Kidney (tissue), 13 donors: ENCODE measurements at regions not wholly inside any gene's neighbourhood (a gene's known extent, or its start where the extent isn't known, plus 50 kb on each side); places are given as distances from the start of the nearest gene placed in this dataset.
A peak's percentile ranks its signal among the peaks of the same experiment; 100 is the strongest.

Experiments
- DNase-seq, 5 donors: peaks; one replicate each; pipeline ENCODE4 v3.0.0-alpha.2; 2013 to 2020
- FAIRE-seq: peaks from 2 replicates; lab custom pipeline; 2012; peaks lifted over from hg19 to GRCh38; lab: Jason Lieb, UNC
- H3K27ac ChIP-seq, 2 donors: one replicate each; pipeline ENCODE4 v1.7.0; 2013; ENCODE audit warnings: low read depth in 2 of 2, low read length in 2 of 2, inconsistent platforms in 1 of 2
- H3K27me3 ChIP-seq: one replicate; pipeline ENCODE4 v1.7.1; 2013; ENCODE audit warnings: low read length, inconsistent platforms; ENCODE audit not compliant: control insufficient read depth, insufficient read depth
- H3K36me3 ChIP-seq, 3 donors: one replicate each; pipeline versions ENCODE4 v1.7.0 to v1.7.1; 2013; ENCODE audit warnings: low read length in 3 of 3, control low read depth in 1 of 3, inconsistent platforms in 1 of 3; ENCODE audit not compliant: insufficient read depth in 3 of 3, control insufficient read depth in 2 of 3
- H3K4me1 ChIP-seq, 3 donors: one replicate each; pipeline versions ENCODE4 v1.7.0 to v1.7.1; 2013; ENCODE audit warnings: low read length in 3 of 3, inconsistent platforms in 1 of 3, low read depth in 1 of 3; ENCODE audit not compliant: control insufficient read depth in 2 of 3, insufficient read depth in 2 of 3
- H3K4me3 ChIP-seq, 3 donors: one replicate each; pipeline versions ENCODE4 v1.7.0 to v1.8.1; 2013; ENCODE audit warnings: low read length in 3 of 3, control low read depth in 1 of 3, inconsistent platforms in 1 of 3
- H3K9ac ChIP-seq, 3 donors: one replicate each; pipeline versions ENCODE4 v1.7.0 to v1.7.1; 2013; ENCODE audit warnings: low read length in 3 of 3, control low read depth in 1 of 3, inconsistent platforms in 1 of 3
- H3K9me3 ChIP-seq, 3 donors: one replicate each; pipeline versions ENCODE4 v1.7.0 to v1.7.1; 2013; ENCODE audit warnings: low read length in 3 of 3, control low read depth in 1 of 3, inconsistent platforms in 1 of 3; ENCODE audit not compliant: control insufficient read depth in 2 of 3, insufficient read depth in 1 of 3
- intact Hi-C: fragments of 100-400 bp; cut with DNase I; formaldehyde crosslinking; loops from one replicate; pipeline ENCODE4 v1.11.1; 2022
- TF ChIP-seq, protein P1 (sequence below): IDR thresholded peaks from 3 replicates; pipeline ENCODE4 v1.5.1; 2012; ENCODE audit warnings: mild to moderate bottlenecking, moderate library complexity, borderline replicate concordance; ENCODE audit not compliant: insufficient read depth; ENCODE audit errors: extremely low read depth
- donor health status: control.
- donor health status: control.
- donor health status: control.
- donor health status: control.
- donor health status: control.
- donor health status: DM: yes; HTN: yes; CAD: no.
- donor health status: Normal renal cell carcinoma (clear cell type).

- TF ChIP-seq, protein P1, sequence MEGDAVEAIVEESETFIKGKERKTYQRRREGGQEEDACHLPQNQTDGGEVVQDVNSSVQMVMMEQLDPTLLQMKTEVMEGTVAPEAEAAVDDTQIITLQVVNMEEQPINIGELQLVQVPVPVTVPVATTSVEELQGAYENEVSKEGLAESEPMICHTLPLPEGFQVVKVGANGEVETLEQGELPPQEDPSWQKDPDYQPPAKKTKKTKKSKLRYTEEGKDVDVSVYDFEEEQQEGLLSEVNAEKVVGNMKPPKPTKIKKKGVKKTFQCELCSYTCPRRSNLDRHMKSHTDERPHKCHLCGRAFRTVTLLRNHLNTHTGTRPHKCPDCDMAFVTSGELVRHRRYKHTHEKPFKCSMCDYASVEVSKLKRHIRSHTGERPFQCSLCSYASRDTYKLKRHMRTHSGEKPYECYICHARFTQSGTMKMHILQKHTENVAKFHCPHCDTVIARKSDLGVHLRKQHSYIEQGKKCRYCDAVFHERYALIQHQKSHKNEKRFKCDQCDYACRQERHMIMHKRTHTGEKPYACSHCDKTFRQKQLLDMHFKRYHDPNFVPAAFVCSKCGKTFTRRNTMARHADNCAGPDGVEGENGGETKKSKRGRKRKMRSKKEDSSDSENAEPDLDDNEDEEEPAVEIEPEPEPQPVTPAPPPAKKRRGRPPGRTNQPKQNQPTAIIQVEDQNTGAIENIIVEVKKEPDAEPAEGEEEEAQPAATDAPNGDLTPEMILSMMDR: no peak
- FAIRE-seq: no peak
Observed at GRCh38 chr9:84511651-84512050, 157.9 kb upstream of the NTRK2 start.

GRCh38 chr9:84512493-84512892, 157.0 kb upstream of the NTRK2 start:
- TF ChIP-seq, protein P1: no peak
- no peak overlapping the region for H3K4me3 ChIP-seq
- no peak for FAIRE-seq
- no peak for DNase-seq
- intact Hi-C loops: no loop called here
- H3K9me3 ChIP-seq: peaks cover 0 to 8% (median 0%) of the 10 kb centered on the region in 3 donors
- H3K4me1 ChIP-seq: peaks cover 0 to 2% (median 0%) of the 10 kb centered on the region in 3 donors
- no peak overlapping the region for H3K9ac ChIP-seq
- no peaks in the 10 kb centered on the region for H3K27me3 ChIP-seq
- H3K27ac ChIP-seq: no peak overlapping the region
- no peaks in the 10 kb centered on the region for H3K36me3 ChIP-seq

More at GRCh38 chr9:84511651-84512050, 157.9 kb upstream of the NTRK2 start:
- H3K4me1 ChIP-seq: peaks cover 0 to 2% (median 0%) of the 10 kb centered on the region in 3 donors
- H3K36me3 ChIP-seq: no peaks in the 10 kb centered on the region
- no peaks in the 10 kb centered on the region for H3K27me3 ChIP-seq
- no peak overlapping the region for H3K27ac ChIP-seq
- H3K9ac ChIP-seq: no peak overlapping the region
- H3K9me3 ChIP-seq: peaks cover 0 to 14% (median 0%) of the 10 kb centered on the region in 3 donors
- H3K4me3 ChIP-seq: no peak overlapping the region
- DNase-seq: no peak
- intact Hi-C loops: no loop called here

- FAIRE-seq: no peak
- Histone ChIP-seq H3K4me3 (no peak overlapping the region), H3K27me3 (no peaks in the 10 kb centered on the region), H3K9ac (no peak overlapping the region), H3K36me3 (no peaks in the 10 kb centered on the region), H3K9me3 (peaks cover 0 to 3% (median 0%) of the 10 kb centered on the region in 3 donors), H3K27ac (peak overlapping the region in 1 of 2 donors; percentile 20), H3K4me1 (peaks cover 0 to 2% (median 0%) of the 10 kb centered on the region in 3 donors)
- DNase-seq: no peak
- intact Hi-C loops: no loop called here
- TF ChIP-seq, protein P1: no peak
Observed at GRCh38 chr9:84513473-84513872, 156.1 kb upstream of the NTRK2 start.

DNA sequence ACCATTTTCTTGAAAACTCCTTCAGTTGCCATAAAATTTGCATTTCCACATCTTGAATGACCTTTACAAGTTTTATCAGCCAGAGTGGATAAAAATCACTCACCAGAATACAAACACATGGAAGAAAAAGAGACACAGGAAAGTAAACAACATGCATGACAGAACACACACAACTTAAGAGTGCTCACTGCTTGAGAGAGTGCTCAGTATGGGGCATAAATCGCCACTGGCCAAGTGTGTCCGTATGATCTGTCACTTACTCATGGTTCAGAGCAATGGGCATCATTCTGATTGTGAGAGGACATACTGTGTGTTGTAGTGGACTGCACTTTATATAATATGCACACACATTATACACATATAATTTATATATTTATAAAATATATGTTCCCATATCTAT, 155.6 kb upstream of the NTRK2 start:
- peak overlapping the region in 1 of 2 donors; percentile 20 for H3K27ac ChIP-seq
- TF ChIP-seq, protein P1: no peak
- H3K9ac ChIP-seq: no peak overlapping the region
- H3K9me3 ChIP-seq: peaks cover 0 to 3% (median 0%) of the 10 kb centered on the region in 3 donors
- intact Hi-C loops: no loop called here
- no peaks in the 10 kb centered on the region for H3K36me3 ChIP-seq
- H3K4me1 ChIP-seq: peaks cover 0 to 2% (median 0%) of the 10 kb centered on the region in 3 donors
- no peak overlapping the region for H3K4me3 ChIP-seq
- FAIRE-seq: no peak
- peak in 3 of 5 donors; percentile 15 to 64 (median 52) for DNase-seq
- H3K27me3 ChIP-seq: no peaks in the 10 kb centered on the region
